Activated T-cell treated with anti-CD3 and anti-CD28 coated beads for 24 hours (primary cell): ENCODE measurements at regions not wholly inside any gene's neighbourhood (a gene's known extent, or its start where the extent isn't known, plus 50 kb on each side); places are given as distances from the start of the nearest gene placed in this dataset.
"Not testable (repeated sequence)": the region's sequence is repeated elsewhere in the genome, so short reads cannot be mapped to it uniquely, and the experiment has no call there.

Experiments
- DNase-seq: peaks from one replicate; pipeline ENCODE4 v3.0.0-alpha.2; 2020; ENCODE audit warnings: low read depth

DNA sequence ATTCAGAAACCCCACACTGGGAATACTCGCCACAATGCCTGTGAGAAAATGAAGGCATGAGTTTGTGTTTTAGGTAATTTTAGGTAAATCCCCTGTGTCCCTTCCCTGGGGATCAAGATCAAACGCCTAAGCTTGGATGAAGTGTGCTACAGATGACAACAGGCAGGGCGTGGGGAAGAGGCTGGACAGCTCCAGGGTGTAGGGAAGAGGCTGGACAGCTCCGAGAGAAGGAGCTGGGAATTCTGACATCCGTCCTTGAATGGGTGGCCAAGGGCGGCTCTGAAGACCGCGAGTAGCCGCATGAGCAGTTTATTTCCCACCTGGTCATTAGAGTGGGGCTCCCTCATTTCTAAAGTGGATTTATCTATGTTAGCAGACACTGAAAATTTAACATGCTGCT lies 109.7 kb downstream of the RAMP3 start:
- no peak for DNase-seq

DNA sequence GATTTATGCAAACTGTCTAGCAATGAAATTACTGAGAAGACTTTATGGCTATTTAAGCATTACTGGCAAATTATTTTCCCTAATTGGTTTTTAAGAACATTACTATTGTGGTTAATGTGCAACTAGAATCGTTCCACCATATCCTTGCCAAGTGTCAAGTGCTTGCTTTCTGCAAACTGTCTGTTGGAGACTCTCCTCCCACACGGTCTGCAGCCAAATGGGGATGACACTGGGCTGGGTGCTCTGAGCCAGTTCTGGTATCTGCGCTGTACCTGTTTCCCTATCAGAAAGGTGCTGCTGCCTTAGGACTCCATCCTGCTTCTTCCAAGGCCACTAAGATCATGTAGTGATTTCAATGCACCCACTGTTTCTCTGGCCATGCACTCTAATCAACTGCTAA lies 110.4 kb downstream of the RAMP3 start:
- no peak for DNase-seq

DNA sequence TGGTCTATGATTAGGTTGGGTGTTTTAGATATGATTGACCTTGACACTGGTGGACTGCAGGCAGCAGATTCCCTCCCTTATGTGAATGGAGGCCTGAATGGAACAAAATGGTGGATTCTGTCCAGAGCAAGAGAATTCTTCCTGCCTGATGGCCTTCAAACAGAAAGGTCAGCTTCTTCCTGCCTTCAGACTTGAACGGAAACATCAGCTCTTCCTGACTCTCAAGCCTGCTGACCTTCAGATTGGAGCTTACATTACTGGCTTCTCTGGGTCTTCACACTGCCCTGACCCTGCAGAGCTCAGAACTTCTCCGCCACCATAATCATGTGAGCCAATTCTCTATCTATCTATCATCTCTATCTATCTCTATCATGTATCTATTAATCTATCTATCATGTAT lies 111.6 kb downstream of the RAMP3 start:
- no peak for DNase-seq

DNA sequence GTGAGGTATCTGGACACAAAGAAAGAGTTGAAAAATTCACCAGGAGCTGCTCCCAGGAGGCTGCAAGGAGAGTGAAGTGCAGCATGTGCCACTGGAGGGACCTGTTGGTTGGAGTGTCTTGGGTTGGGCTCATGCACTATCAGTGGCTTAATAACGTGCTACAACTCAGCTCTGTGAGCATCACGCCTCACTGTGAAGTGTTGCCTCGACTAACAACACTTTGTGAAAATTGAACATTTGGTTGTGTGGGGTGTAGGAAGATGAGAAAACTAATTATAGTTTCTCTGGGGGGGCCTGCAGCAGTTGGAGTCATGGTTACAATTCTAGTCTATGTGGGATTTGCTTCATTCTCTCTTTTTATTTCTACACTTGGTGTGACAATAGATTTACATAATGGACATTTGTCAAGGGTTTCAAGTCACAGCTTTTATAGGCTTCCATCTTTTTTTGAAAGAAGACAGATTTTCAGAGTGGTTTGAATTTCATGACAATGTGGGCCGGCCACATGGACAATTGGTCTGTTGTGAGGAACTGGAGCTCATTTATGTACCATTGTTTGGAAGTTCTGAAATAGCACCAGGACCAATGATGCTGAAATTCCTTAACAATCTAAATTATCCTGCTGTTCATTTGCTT lies 121.3 kb downstream of the RAMP3 start:
- no peak for DNase-seq

DNA sequence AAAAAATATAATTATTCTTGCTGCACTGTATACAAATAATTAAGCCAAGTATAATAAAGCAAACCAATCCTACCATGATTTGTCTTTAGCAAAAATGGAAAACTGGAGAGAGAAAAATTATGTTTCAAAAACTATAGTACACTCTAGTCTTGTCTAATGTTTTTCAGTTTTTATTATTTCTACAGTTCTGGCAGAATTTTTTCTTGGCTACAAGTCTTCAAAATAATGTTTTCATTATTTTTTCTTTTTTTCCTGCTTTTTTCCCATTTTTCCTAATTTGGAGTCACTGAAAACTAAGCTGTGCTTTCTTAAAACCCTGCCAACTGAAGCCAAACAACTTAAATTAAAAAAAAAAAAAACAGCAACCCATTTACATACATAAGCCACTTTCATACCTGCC lies 132.0 kb downstream of the RAMP3 start:
- not testable (repeated sequence) for DNase-seq

DNA sequence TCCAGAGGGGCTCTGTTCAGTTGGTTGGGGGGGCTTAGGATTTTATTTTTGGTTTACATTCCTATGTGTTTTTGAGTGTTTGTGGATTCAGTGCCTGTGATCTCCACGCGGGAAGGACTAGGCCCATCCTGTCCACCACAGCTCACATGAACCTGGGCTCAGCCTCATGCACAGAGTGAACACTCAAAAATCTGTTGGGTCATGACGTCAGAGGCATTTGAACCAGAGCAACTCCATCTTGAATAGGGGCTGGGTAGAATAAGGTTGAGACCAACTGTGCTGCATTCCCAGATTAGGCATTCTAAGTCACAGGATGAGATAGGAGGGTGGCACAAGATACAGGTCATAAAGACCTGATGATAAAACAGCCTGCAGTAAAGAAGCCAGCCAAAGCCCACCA lies 133.3 kb downstream of the RAMP3 start:
- no peak for DNase-seq

DNA sequence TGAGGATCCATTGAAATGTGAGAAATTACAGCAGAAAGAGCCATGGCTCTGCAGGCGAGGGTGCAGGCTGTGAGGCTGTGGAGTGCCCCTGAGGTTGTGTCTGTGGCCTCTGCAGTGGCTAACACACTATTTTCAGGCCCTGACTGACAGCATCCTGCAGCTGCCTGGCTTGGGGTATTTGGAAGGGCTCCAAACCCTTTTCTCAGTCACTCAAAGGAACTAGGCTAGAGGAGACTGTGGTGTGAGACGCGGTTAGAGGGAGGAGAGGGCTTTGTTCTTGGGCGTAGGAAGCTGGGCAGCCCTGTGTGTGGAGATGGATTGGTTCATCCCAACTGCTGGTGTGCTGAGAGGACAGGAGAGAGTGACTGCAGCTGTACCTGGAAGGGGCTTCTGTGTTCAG lies 134.9 kb downstream of the RAMP3 start:
- no peak for DNase-seq

DNA sequence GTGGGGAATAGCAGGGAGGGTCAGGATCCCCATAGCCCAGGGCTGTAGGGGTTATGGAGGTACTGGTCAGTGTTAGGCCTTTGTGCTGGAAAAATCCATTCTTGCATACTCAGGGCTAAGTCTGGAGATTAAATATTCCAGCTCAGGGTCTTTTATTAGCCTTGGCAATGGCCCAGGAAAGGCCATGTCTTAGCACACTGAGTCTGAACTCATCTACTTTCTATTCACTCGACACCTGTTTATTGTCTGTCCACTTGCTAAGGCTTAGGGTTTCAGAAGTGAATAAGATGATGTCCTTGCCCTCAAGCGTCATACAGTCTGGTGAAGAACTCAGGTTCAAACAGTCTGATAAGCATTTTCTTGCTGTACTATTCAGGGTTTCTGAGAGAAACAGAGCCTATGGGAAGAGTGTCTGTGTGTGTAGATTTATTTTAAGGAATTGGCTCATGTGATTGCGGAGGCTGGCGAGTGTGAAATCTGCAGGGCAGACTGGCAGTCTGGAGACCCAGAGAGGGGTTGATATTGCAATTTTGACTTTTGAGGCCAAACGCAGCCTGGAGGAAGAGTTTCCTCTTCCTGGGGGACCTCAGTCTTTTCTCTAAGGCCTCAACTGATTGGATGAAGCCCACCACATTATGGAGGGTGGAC lies 135.8 kb downstream of the RAMP3 start:
- no peak for DNase-seq

DNA sequence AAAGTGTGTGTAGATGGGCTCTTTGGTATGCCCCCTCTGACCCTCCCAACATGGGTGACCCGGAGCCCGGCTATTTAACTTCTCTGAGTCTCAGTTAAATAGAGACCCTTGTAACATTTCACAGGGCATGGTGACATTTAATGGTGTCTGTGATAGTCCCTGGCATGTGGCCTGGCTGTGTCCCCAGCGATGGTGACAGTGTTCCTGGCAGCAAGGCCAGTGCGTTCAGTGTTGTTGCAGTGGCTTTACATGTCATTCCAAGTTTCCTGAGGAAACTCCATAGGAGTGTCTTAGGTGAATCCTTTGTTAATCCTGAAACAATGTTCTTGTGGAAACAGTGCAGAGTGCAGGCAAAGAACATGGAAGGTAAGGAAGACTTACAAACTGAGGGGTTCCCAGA lies 137.0 kb downstream of the RAMP3 start:
- no peak for DNase-seq

DNA sequence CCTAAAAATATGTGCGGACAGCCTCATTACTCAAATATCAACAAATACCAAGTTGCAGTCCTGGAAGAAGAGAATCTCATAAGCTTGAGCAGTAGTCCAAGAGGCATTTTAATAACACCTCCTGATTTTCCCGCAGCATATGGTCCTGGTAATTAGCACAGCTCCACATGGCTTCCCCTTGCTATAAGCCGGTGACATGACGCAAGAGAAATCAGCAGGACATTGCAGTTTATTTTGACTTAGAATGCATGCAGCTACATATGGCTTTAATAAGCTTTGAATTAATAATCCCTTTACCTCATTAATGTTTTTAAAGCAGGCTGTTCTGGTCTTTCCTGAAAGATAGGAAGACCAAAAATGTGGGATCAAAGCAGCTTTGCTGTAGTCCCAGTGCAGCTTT lies 137.6 kb downstream of the RAMP3 start:
- DNase-seq, result no peak

DNA sequence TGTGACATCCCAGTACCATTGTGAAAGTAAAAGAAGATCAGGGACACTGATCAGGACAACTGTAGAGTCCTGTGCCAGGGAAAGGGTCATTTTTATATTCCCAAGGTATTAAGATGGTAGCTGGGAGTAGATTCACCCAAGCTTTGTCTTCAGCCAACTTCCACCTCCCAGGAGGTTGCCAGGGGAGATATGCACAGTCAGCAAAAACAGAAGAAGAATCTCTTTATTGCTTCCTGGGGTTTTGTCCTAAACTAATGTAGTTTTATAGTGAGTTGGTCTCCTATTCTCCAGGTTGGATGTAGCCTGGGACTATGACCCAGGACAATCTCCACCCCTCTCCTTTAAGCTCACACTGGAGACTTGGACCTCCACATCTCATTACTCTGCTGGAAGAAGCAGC lies 139.2 kb downstream of the RAMP3 start:
- DNase-seq, result no peak

DNA sequence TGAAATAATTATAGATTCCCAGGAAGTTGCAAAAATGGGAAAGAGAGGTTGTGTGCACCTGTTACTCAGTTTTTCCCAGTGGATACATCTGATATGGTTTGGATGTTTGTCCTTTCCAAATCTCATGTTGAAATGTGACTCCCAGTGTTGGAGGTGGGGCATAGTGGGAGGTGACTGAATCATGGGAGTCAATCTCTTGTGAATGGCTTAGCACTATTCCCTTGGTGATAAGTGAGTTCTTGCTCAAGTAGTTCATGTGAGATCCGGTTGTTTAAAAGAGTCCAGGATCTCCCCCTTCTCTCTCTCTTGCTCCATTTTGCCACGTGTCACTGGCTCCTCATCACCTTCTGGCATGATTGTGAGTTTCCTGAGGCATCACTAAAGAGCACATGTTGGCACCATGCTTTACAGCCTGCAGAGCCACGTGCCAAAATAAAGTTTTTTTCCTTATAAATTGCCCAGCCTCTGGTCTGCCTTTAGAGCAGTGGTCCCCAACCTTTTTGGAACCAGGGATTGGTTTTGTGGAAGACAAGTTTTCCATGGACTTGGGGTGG lies 149.2 kb downstream of the RAMP3 start:
- DNase-seq, result no peak

DNA sequence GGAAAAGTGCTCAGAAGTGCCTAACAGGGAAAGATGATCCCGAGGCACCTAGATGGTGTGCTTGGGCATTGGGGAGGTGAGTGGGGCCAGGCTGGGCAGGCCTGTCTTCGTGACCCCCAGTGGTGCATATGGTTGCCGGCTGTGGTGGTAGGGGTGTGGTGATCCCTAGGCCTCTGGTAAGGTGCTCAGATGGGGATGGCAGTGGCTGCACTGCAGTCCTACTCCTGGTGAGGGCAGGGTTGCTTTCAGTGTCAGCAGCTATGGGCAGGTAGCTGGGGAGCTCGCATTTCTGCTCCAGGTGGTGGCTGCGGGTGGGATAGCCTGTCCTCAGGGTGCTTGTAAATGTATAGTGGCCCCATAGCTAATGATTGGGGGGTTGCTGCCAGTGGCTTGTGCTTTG lies 154.0 kb downstream of the RAMP3 start:
- DNase-seq, result no peak

DNA sequence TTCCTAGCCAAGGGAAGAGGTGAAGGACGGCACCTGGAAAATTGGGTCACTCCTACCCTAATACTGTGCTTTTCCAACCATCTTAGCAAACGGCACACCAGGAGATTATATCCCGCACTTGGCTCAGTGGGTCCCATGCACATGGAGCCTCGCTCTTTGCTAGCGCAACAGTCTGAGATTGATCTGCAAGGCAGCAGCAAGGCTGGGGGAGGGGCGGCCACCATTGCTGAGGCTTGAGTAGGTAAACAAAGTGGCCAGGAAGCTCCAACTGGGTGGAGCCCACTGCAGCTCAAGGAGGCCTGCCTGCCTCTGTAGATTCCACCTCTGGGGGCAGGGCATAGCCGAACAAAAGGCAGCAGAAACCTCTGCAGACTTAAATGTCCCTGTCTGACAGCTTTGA lies 157.9 kb downstream of the RAMP3 start:
- not testable (repeated sequence) for DNase-seq

DNA sequence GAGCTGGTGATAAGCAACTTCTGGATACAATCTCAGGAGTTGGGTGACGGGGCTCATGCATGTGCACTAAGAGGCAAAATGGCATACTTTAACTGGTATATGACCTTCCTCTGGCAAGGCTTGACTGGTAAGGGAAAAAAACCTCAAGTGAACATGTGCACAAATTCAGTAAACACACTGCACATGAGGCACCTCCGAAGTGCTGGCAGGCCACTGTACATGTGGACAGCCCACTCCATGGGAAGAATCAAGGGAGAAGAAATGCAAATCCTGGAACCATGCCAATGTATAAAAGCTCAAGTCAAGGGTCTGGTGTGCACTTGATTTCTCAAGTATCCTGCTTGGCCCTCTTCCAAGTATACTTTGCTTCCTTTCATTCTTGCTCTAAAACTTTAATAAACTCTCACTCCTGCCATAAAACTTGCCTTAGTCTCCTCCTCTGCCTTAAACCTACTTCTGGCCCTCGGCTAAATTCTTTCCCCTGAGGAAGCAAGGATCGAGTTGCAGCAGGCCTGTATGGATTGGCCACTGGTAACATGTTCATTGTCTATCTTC lies 167.2 kb downstream of the RAMP3 start:
- no peak for DNase-seq

DNA sequence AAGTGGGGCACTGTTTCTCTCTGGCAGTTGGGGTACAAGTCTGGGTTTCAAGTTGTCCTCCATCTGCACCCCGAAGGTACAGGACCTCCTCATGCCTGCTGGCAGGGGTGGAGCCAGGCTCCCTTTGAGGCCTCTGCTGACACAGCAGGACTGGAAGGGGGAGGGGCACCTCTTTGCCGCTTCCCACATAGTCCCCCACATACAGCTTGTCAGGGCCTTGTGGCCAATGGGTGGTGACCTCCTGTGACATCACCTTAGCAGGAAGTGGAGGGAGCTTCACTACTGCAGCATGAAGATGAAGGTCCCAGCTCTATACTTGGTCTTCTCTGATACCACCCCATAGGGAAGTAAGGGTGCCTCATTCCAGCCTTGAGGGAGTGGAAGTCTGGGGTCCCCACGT lies 167.8 kb downstream of the RAMP3 start:
- DNase-seq, result no peak

DNA sequence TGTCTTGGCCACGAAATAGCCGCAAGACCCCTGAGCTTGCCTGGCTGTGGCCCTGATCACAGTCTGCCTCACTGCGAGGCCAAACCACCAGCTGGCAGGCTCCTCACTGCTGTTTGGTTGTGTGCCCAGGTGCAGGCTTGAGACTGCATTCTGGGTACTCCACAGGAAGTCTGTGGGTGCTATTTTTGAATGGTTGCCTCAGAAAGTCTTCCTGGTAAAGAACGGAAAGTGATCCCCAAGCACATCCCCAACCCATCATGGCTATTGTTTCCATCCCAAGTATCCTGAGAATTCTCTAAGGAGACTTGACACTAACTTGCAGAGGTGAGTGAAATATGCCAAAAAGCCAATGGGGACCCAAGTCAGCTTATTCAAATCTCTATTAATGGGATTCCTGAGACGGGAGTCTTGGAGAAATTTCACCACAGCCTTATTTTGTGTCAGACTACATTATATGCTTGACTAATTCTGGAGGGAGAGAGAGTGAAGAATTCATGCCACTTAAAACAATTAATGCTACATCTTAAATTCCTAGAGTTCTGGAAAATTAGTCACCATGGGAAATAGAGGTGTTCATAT lies 170.9 kb downstream of the RAMP3 start:
- no peak for DNase-seq

DNA sequence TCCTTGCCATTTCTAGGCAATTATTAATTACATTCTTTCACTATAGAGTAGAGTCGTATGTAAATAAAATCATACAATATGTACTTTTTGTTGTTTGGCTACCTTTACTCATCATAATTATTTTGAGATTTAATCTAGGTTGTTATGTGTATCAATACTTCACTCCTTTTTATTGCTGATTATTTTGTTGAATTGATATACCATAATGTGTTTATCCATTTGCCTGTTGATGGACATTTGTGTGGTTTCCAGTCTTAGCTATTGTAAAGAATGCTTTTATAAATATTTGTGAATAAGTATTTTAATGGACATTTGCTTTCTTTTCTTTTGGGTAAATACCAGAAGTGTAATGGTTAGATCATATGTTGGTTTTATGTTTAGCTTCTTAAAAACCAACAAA lies 174.0 kb downstream of the RAMP3 start:
- no peak for DNase-seq

DNA sequence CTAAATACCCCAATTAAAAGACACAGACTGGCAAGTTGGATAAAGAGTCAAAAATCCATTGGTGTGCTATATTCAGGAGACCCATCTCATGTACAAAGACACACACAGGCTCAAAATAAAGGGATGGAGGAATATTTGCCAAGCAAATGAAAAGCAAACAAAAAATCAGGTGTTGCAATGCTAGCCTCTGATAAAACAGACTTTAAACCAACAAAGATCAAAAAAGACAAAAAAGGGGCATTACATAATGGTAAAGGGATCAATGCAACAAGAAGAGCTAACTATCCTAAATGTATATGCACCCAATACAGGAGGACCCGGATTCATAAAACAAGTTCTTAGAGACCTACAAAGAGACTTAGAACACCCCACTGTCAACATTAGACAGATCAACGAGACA lies 177.4 kb downstream of the RAMP3 start:
- DNase-seq, result not testable (repeated sequence)

DNA sequence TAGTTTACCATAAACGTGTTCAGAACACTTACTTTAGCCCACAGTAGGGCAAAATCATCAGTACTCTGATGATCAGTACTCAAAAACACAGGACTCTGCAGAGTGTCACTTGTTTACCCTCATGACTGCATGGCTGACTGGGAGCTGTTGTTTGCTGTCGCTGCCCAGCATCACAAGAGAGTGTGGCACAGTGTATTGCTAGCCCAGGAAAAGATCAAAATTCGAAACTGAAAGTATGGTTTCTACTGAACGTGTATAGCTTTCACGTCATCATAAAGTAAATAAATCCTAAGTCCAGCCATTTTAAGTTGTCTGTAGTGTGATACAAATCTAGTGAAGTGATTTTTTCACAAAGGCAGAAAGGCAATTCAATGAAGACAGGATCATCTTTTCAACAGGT lies 184.6 kb downstream of the RAMP3 start:
- DNase-seq, result no peak

DNA sequence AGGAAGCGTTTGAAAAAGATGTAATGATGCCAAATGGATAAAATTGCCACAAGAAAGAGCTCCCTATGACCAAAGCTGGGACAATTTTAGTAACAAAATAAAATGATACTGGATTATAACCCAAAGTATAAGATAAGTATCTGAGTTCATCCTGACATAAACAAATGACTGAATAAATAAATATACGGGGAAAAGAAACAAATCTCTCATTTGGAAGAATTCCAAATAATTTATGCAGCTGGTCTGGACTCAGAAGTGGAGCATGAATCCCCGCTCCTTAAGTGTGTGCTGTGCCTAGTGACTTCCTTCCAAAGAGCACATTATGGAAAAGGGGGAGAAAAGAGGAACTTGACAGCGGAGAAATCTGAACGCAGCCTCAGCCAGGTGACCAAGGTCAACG lies 186.2 kb downstream of the RAMP3 start:
- DNase-seq, result no peak

DNA sequence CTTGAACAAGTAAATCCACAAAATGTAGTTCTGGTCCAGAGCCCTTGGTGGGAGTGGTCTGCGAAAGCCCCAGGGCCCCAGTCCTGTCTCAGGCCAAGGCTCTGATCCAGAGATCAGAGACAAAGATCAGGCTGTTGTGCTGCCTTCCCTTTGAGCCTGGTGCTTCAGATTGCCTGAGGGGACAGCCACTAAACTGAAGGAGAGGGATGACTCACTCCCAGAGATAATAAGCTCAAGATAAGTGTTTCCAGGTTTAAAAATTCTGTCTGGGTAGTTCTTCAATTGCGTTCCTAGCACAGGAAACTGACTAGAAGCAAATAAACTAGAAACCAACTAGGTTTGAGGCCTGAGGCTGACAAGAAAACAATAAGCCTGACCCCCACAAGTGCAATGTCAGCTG lies 190.2 kb downstream of the RAMP3 start:
- DNase-seq, result no peak

DNA sequence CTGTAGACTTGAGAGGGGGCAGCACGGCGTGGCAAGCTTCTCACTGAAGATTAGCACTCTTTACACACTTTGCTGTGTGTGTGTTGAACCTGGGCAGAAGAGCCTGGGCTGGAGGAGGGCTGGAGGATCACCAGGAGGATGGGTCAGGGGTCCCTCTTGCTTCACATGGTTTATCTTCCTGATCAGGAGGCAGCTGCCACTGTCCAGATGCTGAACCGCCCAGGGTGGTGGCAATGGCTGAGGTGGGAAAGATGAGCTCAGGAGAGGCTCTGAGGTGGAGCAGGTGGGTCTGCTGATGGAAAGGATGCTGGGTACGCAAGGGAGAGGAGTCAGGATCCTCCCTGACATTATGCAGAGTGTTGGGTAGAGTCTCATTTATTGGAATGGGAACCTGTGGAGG lies 191.5 kb downstream of the RAMP3 start:
- DNase-seq, result no peak
